HCT116 (cell line): ENCODE measurements at regions not wholly inside any gene's neighbourhood (a gene's known extent, or its start where the extent isn't known, plus 50 kb on each side); places are given as distances from the start of the nearest gene placed in this dataset.

ENCODE experiments used
- ATAC-seq: fragments of 200-7000 bp; cut with Tn5 transposase; 2 replicates; pipeline ENCODE4 v1.9.1; 2020; ENCODE audit warnings: mild to moderate bottlenecking, moderate library complexity
- BruUV-seq: library from RNA; stranded (reverse); fragments of 400-500 nt; replicated peaks from 2 replicates; lab custom pipeline; 2021; lab: Mats Ljungman, UMichigan
- CTCF ChIA-PET: fragments of 300-600 bp; sonication (Branson Sonifier 250); formaldehyde crosslinking; loops from one replicate; lab custom pipeline; 2021; ENCODE audit warnings: antibody characterized with exemption; lab: Charles Lee
- POLR2A ChIA-PET: fragments of 300-600, 350-600 bp; sonication (Branson Sonifier 250); formaldehyde crosslinking; loops from one replicate; lab custom pipeline; 2021; ENCODE audit warnings: antibody characterized with exemption; lab: Charles Lee
- RAD21 ChIA-PET, 2 experiments: fragments of 300-600 bp; sonication (Branson Sonifier 250); formaldehyde crosslinking; loops; one replicate each; lab custom pipeline; 2023; ENCODE audit warnings: low total read pairs in 2 of 2; ENCODE audit not compliant: uncharacterized antibody in 2 of 2, unreplicated experiment in 2 of 2, low non-redundant PET in 1 of 2; lab: Charles Lee
- DNase-seq: peaks from one replicate; pipeline ENCODE4 v3.0.0-alpha.2; 2010; ENCODE audit warnings: low read depth, low spot score
- H2AFZ ChIP-seq: fragments of 200-600 bp; shearing (Covaris generic), sonication (generic); 2 replicates; pipeline ENCODE4 v1.6.1; 2017; ENCODE audit warnings: low read depth, mixed run types, mixed read lengths, antibody characterized with exemption, low read length; ENCODE audit not compliant: poor library complexity, severe bottlenecking
- H3K27ac ChIP-seq: 2 replicates; pipeline ENCODE4 v1.5.1; 2012; ENCODE audit warnings: low read depth, low read length
- H3K27me3 ChIP-seq: fragments of 200-600 bp; sonication (generic); 2 replicates; pipeline ENCODE4 v1.6.1; 2016; ENCODE audit warnings: mixed run types, low read length, mixed read lengths; ENCODE audit not compliant: insufficient read depth
- H3K36me3 ChIP-seq, 2 experiments: fragments of 200-500 bp in 1 of 2; fragments of 200-600 bp in 1 of 2; sonication (Bioruptor generic) in 1 of 2; sonication (generic) in 1 of 2; 2 replicates each; pipeline versions ENCODE4 v1.5.1 to v1.6.1; 2014 to 2016; ENCODE audit warnings: low read length in 2 of 2, inconsistent platforms in 1 of 2, mixed read lengths in 1 of 2, mixed run types in 1 of 2; ENCODE audit not compliant: insufficient read depth in 2 of 2, control insufficient read depth in 1 of 2
- H3K4me1 ChIP-seq, 2 experiments: fragments of 200-600 bp in 1 of 2; sonication (generic) in 1 of 2; 2 replicates each; pipeline versions ENCODE4 v1.5.1 to v1.6.1; 2012 to 2017; ENCODE audit warnings: low read length in 2 of 2, inconsistent platforms in 1 of 2, mild to moderate bottlenecking in 1 of 2, mixed read lengths in 1 of 2, mixed run types in 1 of 2, moderate library complexity in 1 of 2; ENCODE audit not compliant: insufficient read depth in 2 of 2, control insufficient read depth in 1 of 2
- H3K4me2 ChIP-seq: fragments of 200-600 bp; sonication (generic); 2 replicates; pipeline ENCODE4 v1.6.1; 2017; ENCODE audit warnings: mixed run types, low read length, mixed read lengths
- H3K4me3 ChIP-seq, 2 experiments: fragments of 200-600 bp in 1 of 2; sonication (generic) in 1 of 2; replicated peaks in 1 of 2; 2 replicates each; pipeline ENCODE4 v1.5.1; 2011 to 2016; ENCODE audit warnings: low read length in 2 of 2, control low read depth in 1 of 2, low read depth in 1 of 2, mild to moderate bottlenecking in 1 of 2, mixed read lengths in 1 of 2, mixed run types in 1 of 2
- H3K79me2 ChIP-seq: fragments of 200-600 bp; sonication (generic); 2 replicates; pipeline ENCODE4 v1.6.1; 2017; ENCODE audit warnings: mild to moderate bottlenecking, mixed run types, low read length, moderate library complexity, mixed read lengths; ENCODE audit not compliant: insufficient read depth
- H3K9ac ChIP-seq: fragments of 200-600 bp; sonication (generic); 2 replicates; pipeline ENCODE4 v1.6.1; 2016; ENCODE audit warnings: low read length, mixed read lengths
- H3K9me2 ChIP-seq: fragments of 200-600 bp; sonication (generic), shearing (Covaris generic); 2 replicates; pipeline ENCODE4 v1.6.1; 2017; ENCODE audit warnings: mixed run types, mild to moderate bottlenecking, moderate library complexity; ENCODE audit not compliant: insufficient read depth
- H3K9me3 ChIP-seq, 2 experiments: fragments of 200-500 bp in 1 of 2; fragments of 200-600 bp in 1 of 2; sonication (Bioruptor generic) in 1 of 2; sonication (generic) in 1 of 2; 2 replicates each; pipeline ENCODE4 v1.6.1; 2014 to 2017; ENCODE audit warnings: low read length in 2 of 2, mixed read lengths in 2 of 2, inconsistent platforms in 1 of 2, low read depth in 1 of 2, mild to moderate bottlenecking in 1 of 2, mixed run types in 1 of 2, moderate library complexity in 1 of 2; ENCODE audit not compliant: control insufficient read depth in 1 of 2, insufficient read depth in 1 of 2
- H4K20me1 ChIP-seq: fragments of 200-600 bp; sonication (generic), shearing (Covaris generic); 2 replicates; pipeline ENCODE4 v1.6.1; 2017; ENCODE audit warnings: mixed run types, mild to moderate bottlenecking, moderate library complexity; ENCODE audit not compliant: insufficient read depth
- ATF3 ChIP-seq: IDR thresholded peaks from 2 replicates; pipeline ENCODE4 v1.6.1; 2012
- EGR1 ChIP-seq: IDR thresholded peaks from 2 replicates; pipeline ENCODE4 v1.6.1; 2012; ENCODE audit warnings: low read depth
- FOSL1 ChIP-seq: IDR thresholded peaks from 2 replicates; pipeline ENCODE4 v1.6.1; 2012; ENCODE audit warnings: low read depth
- JUND ChIP-seq: IDR thresholded peaks from 2 replicates; pipeline ENCODE4 v1.6.1; 2012
- POLR2A ChIP-seq: IDR thresholded peaks from 2 replicates; pipeline ENCODE4 v1.7.0; 2011; ENCODE audit warnings: borderline replicate concordance; ENCODE audit not compliant: insufficient read depth, insufficient read length; ENCODE audit errors: extremely low read depth
- POLR2AphosphoS5 ChIP-seq: IDR thresholded peaks from 2 replicates; pipeline ENCODE4 v1.6.1; 2011; ENCODE audit warnings: mild to moderate bottlenecking, low read depth, low read length, moderate library complexity
- RAD21 ChIP-seq: IDR thresholded peaks from 2 replicates; pipeline ENCODE4 v1.6.1; 2012; ENCODE audit warnings: low read depth, mild to moderate bottlenecking
- SP1 ChIP-seq: IDR thresholded peaks from 2 replicates; pipeline ENCODE4 v1.6.1; 2012; ENCODE audit warnings: low read depth
- ZNF274 ChIP-seq: fragments of 200-500 bp; sonication (Bioruptor generic); IDR thresholded peaks from 2 replicates; pipeline ENCODE4 v1.6.1; 2014; ENCODE audit warnings: mild to moderate bottlenecking, low read depth, low read length, inconsistent platforms
- intact Hi-C: fragments of 100-400 bp; cut with micrococcal nuclease; formaldehyde crosslinking; loops from 2 replicates; pipeline ENCODE4 v1.10.0; 2022

GRCh38 chr10:16348891-16349290 lies 87.9 kb upstream of the PTER start:
- Histone ChIP-seq H3K9me2 (no peaks in the 10 kb centered on the region), H3K9ac (no peak overlapping the region), H3K79me2 (no peaks in the 10 kb centered on the region), H3K4me3 (no peak overlapping the region), H3K9me3 (no peaks in the 10 kb centered on the region), H3K4me1 (no peaks in the 10 kb centered on the region), H3K27ac (no peak overlapping the region), H2AFZ (no peak overlapping the region), H3K27me3 (0 out of 2 replicates have a peak, but pooled peaks cover 11% of the 10 kb centered on the region), H4K20me1 (no peaks in the 10 kb centered on the region), H3K4me2 (no peak overlapping the region), H3K36me3 (no peaks in the 10 kb centered on the region)
- ATAC-seq, result no peak
- ChIA-PET RAD21 (no interaction called here), CTCF (no interaction called here), POLR2A (interaction anchor here (0.7 kb wide), 1 partner anchor 12 kb away, joined by 3 read pairs; no protein-coding TSS in a partner anchor)
- no peak for TF ChIP-seq JUND
- no peak for TF ChIP-seq FOSL1
- no peak for TF ChIP-seq POLR2A
- TF ChIP-seq POLR2AphosphoS5, result no peak
- no peak for TF ChIP-seq EGR1
- TF ChIP-seq ATF3, result no peak
- no peak for TF ChIP-seq RAD21
- no peak for TF ChIP-seq SP1
- no peak for DNase-seq
- intact Hi-C loops, result no loop called here
- no TSS peak for BruUV-seq

GRCh38 chr10:16352146-16352545 lies 84.7 kb upstream of the PTER start:
- Histone ChIP-seq H3K27me3 (0 out of 2 replicates have a peak, but pooled peaks cover 12% of the 10 kb centered on the region), H3K4me2 (no peak overlapping the region), H3K79me2 (no peaks in the 10 kb centered on the region), H2AFZ (no peak overlapping the region), H3K4me3 (no peak overlapping the region), H3K9me2 (no peaks in the 10 kb centered on the region), H3K36me3 (no peaks in the 10 kb centered on the region), H3K4me1 (no peaks in the 10 kb centered on the region), H3K9me3 (no peaks in the 10 kb centered on the region), H4K20me1 (no peaks in the 10 kb centered on the region), H3K9ac (no peak overlapping the region), H3K27ac (no peak overlapping the region)
- POLR2A ChIA-PET, result no interaction called here
- RAD21 ChIA-PET, result no interaction called here
- intact Hi-C loops, result no loop called here
- ATAC-seq (no peak), DNase-seq (no peak)
- TF ChIP-seq SP1, result no peak
- TF ChIP-seq ZNF274, result no peak
- no peak for TF ChIP-seq FOSL1
- CTCF ChIA-PET, result no interaction called here
- no TSS peak for BruUV-seq
